HFFc6 (cell line): ENCODE measurements at regions not wholly inside any gene's neighbourhood (a gene's known extent, or its start where the extent isn't known, plus 50 kb on each side); places are given as distances from the start of the nearest gene placed in this dataset.
"Not testable (repeated sequence)": the region's sequence is repeated elsewhere in the genome, so short reads cannot be mapped to it uniquely, and the experiment has no call there.

Experiments
- DNase-seq: peaks from one replicate; pipeline ENCODE4 v3.0.0-alpha.2; 2018
- H3K27ac Mint-ChIP-seq: 2 replicates; pipeline ENCODE4 v1.8.0; 2020; ENCODE audit warnings: mild to moderate bottlenecking, mixed read lengths
- H3K27me3 Mint-ChIP-seq: 2 replicates; pipeline ENCODE4 v1.8.0; 2021; ENCODE audit warnings: mild to moderate bottlenecking, moderate library complexity, mixed read lengths; ENCODE audit not compliant: insufficient read depth
- H3K36me3 Mint-ChIP-seq: 2 replicates; pipeline ENCODE4 v1.8.0; 2021; ENCODE audit warnings: low read depth, mixed read lengths
- H3K4me1 Mint-ChIP-seq: 2 replicates; pipeline ENCODE4 v1.8.0; 2020; ENCODE audit warnings: low read depth, mixed read lengths
- H3K4me3 Mint-ChIP-seq: 2 replicates; pipeline ENCODE4 v1.8.0; 2020; ENCODE audit warnings: mild to moderate bottlenecking, moderate library complexity, mixed read lengths
- H3K9me3 Mint-ChIP-seq: 2 replicates; pipeline ENCODE4 v1.8.0; 2020; ENCODE audit warnings: mild to moderate bottlenecking, mixed read lengths
- CTCF ChIP-seq: fragments of 200-600 bp; sonication (generic); IDR thresholded peaks from 2 replicates; pipeline ENCODE4 v1.5.0; 2021; ENCODE audit warnings: antibody characterized with exemption, mild to moderate bottlenecking

DNA sequence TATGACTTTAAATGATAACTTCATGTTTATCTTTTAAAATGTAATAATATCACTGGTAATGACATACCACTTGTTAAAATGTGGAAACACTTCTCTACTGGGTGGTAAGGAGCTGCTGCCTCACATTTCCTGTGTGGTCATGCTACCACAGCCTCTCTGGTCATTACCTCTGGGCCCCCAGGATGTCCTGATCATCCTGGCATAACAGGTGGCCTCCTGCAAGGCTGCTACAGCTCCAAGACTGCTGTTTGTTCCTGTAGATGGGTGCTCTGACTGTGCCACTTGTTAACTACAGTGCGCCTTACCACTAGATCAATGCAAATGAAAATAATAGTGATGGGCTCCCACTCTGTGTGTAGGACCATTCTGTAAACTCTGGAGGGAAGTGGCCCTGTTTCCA is 500.2 kb upstream of the SPRED2 start:
- Mint-ChIP-seq H3K27ac (no peak overlapping the region), H3K27me3 (no peaks in the 10 kb centered on the region; the same call in 1 of the 2 replicates), H3K4me3 (no peak overlapping the region), H3K9me3 (peaks cover 25% of the 10 kb centered on the region), H3K36me3 (no peaks in the 10 kb centered on the region), H3K4me1 (no peaks in the 10 kb centered on the region)
- TF ChIP-seq CTCF, result no peak
- no peak for DNase-seq

GRCh38 chr2:65931056-65931455 is 498.7 kb upstream of the SPRED2 start:
- no peaks in the 10 kb centered on the region for H3K36me3 Mint-ChIP-seq
- H3K27me3 Mint-ChIP-seq, result no peaks in the 10 kb centered on the region; the same call in 1 of the 2 replicates
- TF ChIP-seq CTCF, result no peak

GRCh38 chr2:65930259-65930658 is 497.9 kb upstream of the SPRED2 start:
- no peaks in the 10 kb centered on the region for H3K36me3 Mint-ChIP-seq
- no peaks in the 10 kb centered on the region; the same call in 1 of the 2 replicates for H3K27me3 Mint-ChIP-seq
- no peaks in the 10 kb centered on the region for H3K4me1 Mint-ChIP-seq
- no peak overlapping the region for H3K27ac Mint-ChIP-seq
- TF ChIP-seq CTCF, result no peak
- H3K9me3 Mint-ChIP-seq, result peaks cover 22% of the 10 kb centered on the region
- H3K4me3 Mint-ChIP-seq, result no peak overlapping the region
- DNase-seq, result no peak

More at GRCh38 chr2:65931056-65931455, 498.7 kb upstream of the SPRED2 start:
- no peak for DNase-seq
- Mint-ChIP-seq H3K4me1 (no peaks in the 10 kb centered on the region), H3K4me3 (no peak overlapping the region), H3K27ac (no peak overlapping the region), H3K9me3 (peaks cover 23% of the 10 kb centered on the region)

DNA sequence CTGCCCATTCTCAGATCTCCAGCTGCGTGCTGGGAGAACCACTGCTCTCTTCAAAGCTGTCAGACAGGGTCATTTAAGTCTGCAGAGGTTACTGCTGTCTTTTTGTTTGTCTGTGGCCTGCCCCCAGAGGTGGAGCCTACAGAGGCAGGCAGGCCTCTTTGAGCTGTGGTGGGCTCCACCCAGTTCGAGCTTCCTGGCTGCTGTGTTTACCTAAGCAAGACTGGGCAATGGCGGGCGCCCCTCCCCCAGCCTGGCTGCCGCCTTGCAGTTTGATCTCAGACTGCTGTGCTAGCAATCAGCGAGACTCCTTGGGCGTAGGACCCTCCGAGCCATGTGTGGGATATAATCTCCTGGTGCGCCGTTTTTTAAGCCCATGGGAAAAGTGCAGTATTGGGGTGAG is 497.3 kb upstream of the SPRED2 start:
- H3K27me3 Mint-ChIP-seq, H3K4me1 Mint-ChIP-seq, DNase-seq, H3K27ac Mint-ChIP-seq, H3K4me3 Mint-ChIP-seq, H3K36me3 Mint-ChIP-seq: not testable (repeated sequence)
- H3K9me3 Mint-ChIP-seq, result peaks cover 22% of the 10 kb centered on the region

DNA sequence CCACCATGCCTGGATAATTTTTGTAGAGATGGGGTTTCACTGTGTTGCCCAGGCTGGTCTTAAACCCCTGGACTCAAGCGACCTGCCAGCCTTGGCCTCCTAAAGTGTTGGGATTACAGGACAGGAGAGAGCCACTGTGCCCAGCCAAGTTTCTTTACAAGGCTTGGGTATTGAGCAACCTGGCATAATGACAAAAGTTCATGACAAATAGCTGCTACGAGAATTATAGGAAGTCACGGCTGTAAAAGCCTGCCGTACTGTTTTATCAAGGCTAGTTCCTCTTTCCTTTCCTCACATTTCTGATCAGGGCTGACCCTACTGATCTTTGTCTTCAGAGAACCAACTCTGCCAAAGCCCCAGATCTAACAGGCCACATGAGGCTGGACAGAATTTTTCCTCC is 490.4 kb upstream of the SPRED2 start:
- Mint-ChIP-seq H3K27ac (no peak overlapping the region), H3K9me3 (peaks cover 10% of the 10 kb centered on the region), H3K4me3 (no peak overlapping the region), H3K27me3 (no peaks in the 10 kb centered on the region; the same call in 1 of the 2 replicates), H3K4me1 (no peaks in the 10 kb centered on the region), H3K36me3 (no peaks in the 10 kb centered on the region)
- TF ChIP-seq CTCF, result no peak
- DNase-seq, result no peak

DNA sequence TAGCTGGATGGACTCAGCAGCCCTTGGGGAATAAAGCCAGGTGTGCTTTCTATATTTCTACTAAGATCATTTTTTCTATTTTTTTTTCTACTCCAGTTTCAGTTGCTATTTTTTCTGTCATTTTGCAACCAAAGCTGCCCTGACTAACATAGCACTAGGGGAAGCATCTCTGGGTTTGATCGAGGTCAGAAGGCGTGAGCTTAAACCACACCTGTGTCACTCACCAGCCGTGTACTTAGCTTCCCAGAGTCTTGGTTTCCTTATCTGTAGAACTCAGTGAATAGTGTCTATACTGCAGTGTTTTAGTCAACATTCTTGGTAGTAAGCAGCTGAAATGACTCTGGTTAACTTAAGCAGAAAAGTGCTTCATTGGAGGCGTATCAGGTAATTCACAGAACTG is 489.6 kb upstream of the SPRED2 start:
- Mint-ChIP-seq H3K4me1 (no peaks in the 10 kb centered on the region), H3K36me3 (no peaks in the 10 kb centered on the region), H3K27me3 (no peaks in the 10 kb centered on the region; the same call in 1 of the 2 replicates), H3K4me3 (no peak overlapping the region), H3K9me3 (peaks cover 5% of the 10 kb centered on the region), H3K27ac (no peak overlapping the region)
- no peak for TF ChIP-seq CTCF
- no peak for DNase-seq
